HepG2 (cell line): ENCODE measurements at regions not wholly inside any gene's neighbourhood (a gene's known extent, or its start where the extent isn't known, plus 50 kb on each side); places are given as distances from the start of the nearest gene placed in this dataset.

Source experiments
- ATAC-seq: fragments of 200-7000 bp; cut with Tn5 transposase; 3 replicates; pipeline ENCODE4 v1.9.1; 2020; ENCODE audit warnings: mild to moderate bottlenecking, moderate library complexity
- BruUV-seq: library from RNA; stranded (reverse); fragments of 400-500 nt; replicated peaks from 2 replicates; lab custom pipeline; 2021; lab: Mats Ljungman, UMichigan
- CTCF ChIA-PET: fragments of 300-600 bp; formaldehyde crosslinking; extraction: SDS; loops from one replicate; lab custom pipeline; 2021; ENCODE audit warnings: low total read pairs, inconsistent platforms, low intra/inter-chr PET ratio; lab: Yijun Ruan, JAX
- POLR2A ChIA-PET: fragments of 350-600 bp; sonication (Branson Sonifier 250); formaldehyde crosslinking; loops from one replicate; lab custom pipeline; 2020; ENCODE audit warnings: antibody characterized with exemption, inconsistent platforms; lab: Yijun Ruan, JAX
- DNase-seq: peaks from one replicate; pipeline ENCODE4 v3.0.0-alpha.2; 2015; ENCODE audit warnings: low spot score
- FAIRE-seq: peaks from 3 replicates; lab custom pipeline; 2011; peaks lifted over from hg19 to GRCh38; lab: Jason Lieb, UNC
- H2AFZ ChIP-seq: one replicate; pipeline ENCODE4 v1.6.1; 2011; ENCODE audit warnings: low read length, inconsistent platforms
- H3K27ac ChIP-seq: fragments of 300-600 bp; 3 replicates; pipeline ENCODE4 v1.8.0; 2011; ENCODE audit warnings: mixed run types, mild to moderate bottlenecking, mixed read lengths, low read length, inconsistent platforms; ENCODE audit not compliant: insufficient read depth; ENCODE audit errors: extremely low read length
- H3K27me3 ChIP-seq, 2 experiments: fragments of 200-600 bp in 1 of 2; 2 replicates in 1 of 2; 3 replicates in 1 of 2; pipeline versions ENCODE4 v1.6.0 to v1.8.0; 2011; ENCODE audit warnings: low read length in 2 of 2, mild to moderate bottlenecking in 2 of 2, moderate library complexity in 2 of 2, inconsistent platforms in 1 of 2; ENCODE audit not compliant: insufficient read depth in 2 of 2, control insufficient read depth in 1 of 2
- H3K36me3 ChIP-seq, 2 experiments: fragments of 200-600 bp in 1 of 2; replicated peaks in 1 of 2; 2 replicates in 1 of 2; 3 replicates in 1 of 2; pipeline versions ENCODE4 v1.5.1 to v1.8.0; 2011; ENCODE audit warnings: low read length in 2 of 2, inconsistent platforms in 1 of 2; ENCODE audit not compliant: insufficient read depth in 2 of 2, control insufficient read depth in 1 of 2
- H3K4me1 ChIP-seq: 2 replicates; pipeline ENCODE4 v1.5.1; 2012; ENCODE audit warnings: low read length, inconsistent platforms; ENCODE audit not compliant: insufficient read depth
- H3K4me2 ChIP-seq: 2 replicates; pipeline ENCODE4 v1.6.0; 2011; ENCODE audit warnings: low read depth, low read length, inconsistent platforms
- H3K4me3 ChIP-seq, 3 experiments: fragments of 200-600 bp in 1 of 3; sonication (generic), shearing (Covaris generic) in 1 of 3; replicated peaks in 1 of 3; 2 replicates each; pipeline ENCODE4 v1.5.1; 2011 to 2016; ENCODE audit warnings: low read length in 3 of 3, inconsistent platforms in 2 of 3, low read depth in 2 of 3, mild to moderate bottlenecking in 2 of 3, control low read depth in 1 of 3, mixed read lengths in 1 of 3; ENCODE audit not compliant: insufficient read depth in 1 of 3
- H3K79me2 ChIP-seq: one replicate; pipeline ENCODE4 v1.6.1; 2011; ENCODE audit warnings: low read length, inconsistent platforms; ENCODE audit not compliant: insufficient read depth
- H3K9ac ChIP-seq: 2 replicates; pipeline ENCODE4 v1.6.0; 2011; ENCODE audit warnings: mild to moderate bottlenecking, low read depth, low read length, inconsistent platforms; ENCODE audit not compliant: insufficient read depth
- H3K9me3 ChIP-seq: 2 replicates; pipeline ENCODE4 v1.5.1; 2012; ENCODE audit warnings: mild to moderate bottlenecking, low read length
- H4K20me1 ChIP-seq: 2 replicates; pipeline ENCODE4 v1.6.0; 2011; ENCODE audit warnings: inconsistent platforms, mild to moderate bottlenecking, low read length, moderate library complexity; ENCODE audit not compliant: insufficient read depth
- ARHGAP35 ChIP-seq: sonication (generic); formaldehyde crosslinking; IDR thresholded peaks from 2 replicates; pipeline ENCODE4 v1.9.0; 2022; ENCODE audit warnings: mild to moderate bottlenecking, inconsistent platforms, moderate library complexity, missing genetic modification reagents, borderline replicate concordance
- GABPA ChIP-seq, 2 experiments: IDR thresholded peaks; 2 replicates each; pipeline ENCODE4 v1.6.1; 2011 to 2016; ENCODE audit warnings: low read depth in 2 of 2, low read length in 1 of 2, missing biosample characterization in 1 of 2, missing genetic modification characterization in 1 of 2
- MTF1 ChIP-seq: sonication (generic); formaldehyde crosslinking; IDR thresholded peaks from 2 replicates; pipeline ENCODE4 v1.5.0; 2020; ENCODE audit warnings: missing genetic modification reagents
- PPARG ChIP-seq: conservative IDR thresholded peaks from 2 replicates; pipeline ENCODE4 v1.6.1; 2016; ENCODE audit warnings: missing biosample characterization, missing genetic modification reagents
- SOX6 ChIP-seq, 2 experiments: fragments of 450-650 bp in 1 of 2; sonication (generic) in 1 of 2; formaldehyde crosslinking in 1 of 2; IDR thresholded peaks; 2 replicates each; pipeline versions ENCODE4 v1.4.0 to v1.6.1; 2017 to 2020; ENCODE audit warnings: antibody characterized with exemption in 1 of 2, mild to moderate bottlenecking in 1 of 2, missing genetic modification reagents in 1 of 2
- ZFP1 ChIP-seq: IDR thresholded peaks from 2 replicates; pipeline ENCODE4 v1.6.1; 2016
- ZNF589 ChIP-seq: sonication (generic); formaldehyde crosslinking; conservative IDR thresholded peaks from 2 replicates; pipeline ENCODE4 v1.8.0; 2022; ENCODE audit warnings: mild to moderate bottlenecking, moderate library complexity, missing genetic modification reagents
- ZNF674 ChIP-seq: sonication (generic); formaldehyde crosslinking; IDR thresholded peaks from 2 replicates; pipeline ENCODE4 v1.5.0; 2020; ENCODE audit warnings: low read depth, mild to moderate bottlenecking, missing genetic modification reagents
- ZNF709 ChIP-seq: sonication (generic); formaldehyde crosslinking; IDR thresholded peaks from 2 replicates; pipeline ENCODE4 v1.5.0; 2020; ENCODE audit warnings: mild to moderate bottlenecking, missing genetic modification reagents
- ZNF790 ChIP-seq: sonication (generic); formaldehyde crosslinking; IDR thresholded peaks from 2 replicates; pipeline ENCODE4 v1.8.0; 2022; ENCODE audit warnings: missing genetic modification reagents, mild to moderate bottlenecking, borderline replicate concordance
- WGBS: methylation state at CpG from one replicate; pipeline ENCODE4 v1.1.6; 2017; ENCODE audit warnings: low lambda C conversion rate; 5-methylcytosine and 5-hydroxymethylcytosine counted together
- in situ Hi-C: cut with HindIII; loops from 2 replicates; pipeline ENCODE4 v1.10.0; 2017; ENCODE audit warnings: low pct_unique_long_range_greater_than_20kb; ENCODE audit not compliant: extremely low pct_ligation_motif_present
- intact Hi-C: fragments of 100-400 bp; cut with micrococcal nuclease; formaldehyde crosslinking; loops from one replicate; pipeline ENCODE4 v1.10.0; 2022; ENCODE audit not compliant: unreplicated experiment
- TF ChIP-seq, protein P1 (sequence below): sonication (generic); formaldehyde crosslinking; IDR thresholded peaks from 2 replicates; pipeline ENCODE4 v1.8.0; 2022; ENCODE audit warnings: mild to moderate bottlenecking, missing genetic modification reagents, borderline replicate concordance
- TF ChIP-seq, protein P2 (sequence below): sonication (generic); formaldehyde crosslinking; IDR thresholded peaks from 2 replicates; pipeline ENCODE4 v1.8.1; 2022; ENCODE audit warnings: low read depth, mild to moderate bottlenecking, missing genetic modification reagents

DNA sequence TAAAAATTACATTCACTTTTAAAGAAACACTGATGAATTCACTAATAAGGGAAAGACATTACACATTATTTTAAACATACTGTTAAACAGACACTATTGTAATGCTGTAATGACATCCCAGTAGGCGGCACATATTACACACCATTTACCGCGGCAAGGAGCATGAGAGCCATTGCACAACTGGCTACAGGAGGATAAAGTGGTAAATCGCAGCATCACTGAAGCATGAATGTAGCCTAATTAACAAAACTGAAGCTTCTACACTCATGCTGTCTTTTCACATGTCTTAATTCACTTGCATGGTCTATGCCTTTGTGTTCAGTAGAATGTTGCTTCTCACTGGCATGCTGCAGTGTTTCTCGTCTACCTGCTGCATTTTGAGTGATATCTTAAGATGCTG is 1046.0 kb downstream of the MRPL39 start:
- DNase-seq: no peak
- TF ChIP-seq MTF1 (CRISPR knock-in tag) (no peak), ZFP1 (CRISPR knock-in tag) (no peak), ZNF709 (no peak), ZNF790 (CRISPR knock-in tag) (no peak), ZNF674 (CRISPR knock-in tag) (no peak), SOX6 (IDR thresholded peaks at IDR 0.05) (no peak), SOX6 (CRISPR knock-in tag; IDR thresholded peaks at IDR 0.05) (no peak), PPARG (no peak), ARHGAP35 (CRISPR knock-in tag) (no peak), ZNF589 (no peak), GABPA (IDR thresholded peaks at IDR 0.05; ENCODE audit: low read depth, low read length) (no peak), GABPA (CRISPR knock-in tag; IDR thresholded peaks at IDR 0.05; ENCODE audit: low read depth) (no peak)
- TF ChIP-seq, protein P1, sequence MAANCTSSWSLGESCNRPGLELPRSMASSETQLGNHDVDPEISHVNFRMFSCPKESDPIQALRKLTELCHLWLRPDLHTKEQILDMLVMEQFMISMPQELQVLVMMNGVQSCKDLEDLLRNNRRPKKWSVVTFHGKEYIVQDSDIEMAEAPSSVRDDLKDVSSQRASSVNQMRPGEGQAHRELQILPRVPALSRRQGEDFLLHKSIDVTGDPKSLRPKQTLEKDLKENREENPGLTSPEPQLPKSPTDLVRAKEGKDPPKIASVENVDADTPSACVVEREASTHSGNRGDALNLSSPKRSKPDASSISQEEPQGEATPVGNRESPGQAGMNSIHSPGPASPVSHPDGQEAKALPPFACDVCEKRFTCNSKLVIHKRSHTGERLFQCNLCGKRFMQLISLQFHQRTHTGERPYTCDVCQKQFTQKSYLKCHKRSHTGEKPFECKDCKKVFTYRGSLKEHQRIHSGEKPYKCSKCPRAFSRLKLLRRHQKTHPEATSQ: no peak
- TF ChIP-seq, protein P2, sequence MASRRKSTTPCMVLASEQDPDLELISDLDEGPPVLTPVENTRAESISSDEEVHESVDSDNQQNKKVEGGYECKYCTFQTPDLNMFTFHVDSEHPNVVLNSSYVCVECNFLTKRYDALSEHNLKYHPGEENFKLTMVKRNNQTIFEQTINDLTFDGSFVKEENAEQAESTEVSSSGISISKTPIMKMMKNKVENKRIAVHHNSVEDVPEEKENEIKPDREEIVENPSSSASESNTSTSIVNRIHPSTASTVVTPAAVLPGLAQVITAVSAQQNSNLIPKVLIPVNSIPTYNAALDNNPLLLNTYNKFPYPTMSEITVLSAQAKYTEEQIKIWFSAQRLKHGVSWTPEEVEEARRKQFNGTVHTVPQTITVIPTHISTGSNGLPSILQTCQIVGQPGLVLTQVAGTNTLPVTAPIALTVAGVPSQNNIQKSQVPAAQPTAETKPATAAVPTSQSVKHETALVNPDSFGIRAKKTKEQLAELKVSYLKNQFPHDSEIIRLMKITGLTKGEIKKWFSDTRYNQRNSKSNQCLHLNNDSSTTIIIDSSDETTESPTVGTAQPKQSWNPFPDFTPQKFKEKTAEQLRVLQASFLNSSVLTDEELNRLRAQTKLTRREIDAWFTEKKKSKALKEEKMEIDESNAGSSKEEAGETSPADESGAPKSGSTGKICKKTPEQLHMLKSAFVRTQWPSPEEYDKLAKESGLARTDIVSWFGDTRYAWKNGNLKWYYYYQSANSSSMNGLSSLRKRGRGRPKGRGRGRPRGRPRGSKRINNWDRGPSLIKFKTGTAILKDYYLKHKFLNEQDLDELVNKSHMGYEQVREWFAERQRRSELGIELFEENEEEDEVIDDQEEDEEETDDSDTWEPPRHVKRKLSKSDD (CRISPR knock-in tag): no peak
- CTCF ChIA-PET: no interaction called here
- no peak overlapping the region for H2AFZ ChIP-seq
- H3K79me2 ChIP-seq: no peaks in the 10 kb centered on the region
- no peaks in the 10 kb centered on the region for H3K27me3 ChIP-seq
- no peak overlapping the region for H3K27ac ChIP-seq
- H3K9me3 ChIP-seq: peaks cover 92% of the 10 kb centered on the region
- ATAC-seq: no peak
- 50% methylated on average over 5 of the region's 5 CpGs for WGBS
- intact Hi-C loops: no loop called here
- no peak for FAIRE-seq
- no peak overlapping the region for H3K9ac ChIP-seq
- no peaks in the 10 kb centered on the region for H3K36me3 ChIP-seq
- H4K20me1 ChIP-seq: no peaks in the 10 kb centered on the region
- no peak overlapping the region for H3K4me2 ChIP-seq
- in situ Hi-C loops: no loop called here
- no TSS peak for BruUV-seq
- H3K4me1 ChIP-seq: no peaks in the 10 kb centered on the region
- POLR2A ChIA-PET: no interaction called here
- H3K4me3 ChIP-seq: no peak overlapping the region
